ENCODE measurements at regions not wholly inside any gene's neighbourhood (a gene's known extent, or its start where the extent isn't known, plus 50 kb on each side); places are given as distances from the start of the nearest gene placed in this dataset.

GRCh38 chr7:68121056-68121455, 1124.4 kb downstream of the TYW1 start:
- no peak for TF ChIP-seq POLR2A (IDR thresholded peaks at IDR 0.05)
- TF ChIP-seq, protein P1, sequence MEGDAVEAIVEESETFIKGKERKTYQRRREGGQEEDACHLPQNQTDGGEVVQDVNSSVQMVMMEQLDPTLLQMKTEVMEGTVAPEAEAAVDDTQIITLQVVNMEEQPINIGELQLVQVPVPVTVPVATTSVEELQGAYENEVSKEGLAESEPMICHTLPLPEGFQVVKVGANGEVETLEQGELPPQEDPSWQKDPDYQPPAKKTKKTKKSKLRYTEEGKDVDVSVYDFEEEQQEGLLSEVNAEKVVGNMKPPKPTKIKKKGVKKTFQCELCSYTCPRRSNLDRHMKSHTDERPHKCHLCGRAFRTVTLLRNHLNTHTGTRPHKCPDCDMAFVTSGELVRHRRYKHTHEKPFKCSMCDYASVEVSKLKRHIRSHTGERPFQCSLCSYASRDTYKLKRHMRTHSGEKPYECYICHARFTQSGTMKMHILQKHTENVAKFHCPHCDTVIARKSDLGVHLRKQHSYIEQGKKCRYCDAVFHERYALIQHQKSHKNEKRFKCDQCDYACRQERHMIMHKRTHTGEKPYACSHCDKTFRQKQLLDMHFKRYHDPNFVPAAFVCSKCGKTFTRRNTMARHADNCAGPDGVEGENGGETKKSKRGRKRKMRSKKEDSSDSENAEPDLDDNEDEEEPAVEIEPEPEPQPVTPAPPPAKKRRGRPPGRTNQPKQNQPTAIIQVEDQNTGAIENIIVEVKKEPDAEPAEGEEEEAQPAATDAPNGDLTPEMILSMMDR (IDR thresholded peaks at IDR 0.05): no peak

Measured in ovary (tissue), 3 donors.